ENCODE measurements at regions not wholly inside any gene's neighbourhood (a gene's known extent, or its start where the extent isn't known, plus 50 kb on each side); places are given as distances from the start of the nearest gene placed in this dataset.

- intact Hi-C loops (cut with micrococcal nuclease; ENCODE audit: unreplicated experiment), result no loop called here
- DNase-seq (ENCODE audit: low spot score), result peak; percentile 82
- H3K27ac ChIP-seq (ENCODE audit: low read depth, low read length, poor library complexity, severe bottlenecking), result peak overlapping the region; percentile 78
- H3K4me1 ChIP-seq (ENCODE audit: insufficient read depth, low read length, poor library complexity, severe bottlenecking), result peaks cover 37% of the 10 kb centered on the region
- no peaks in the 10 kb centered on the region for H3K9me3 ChIP-seq (ENCODE audit: low read depth, low read length, poor library complexity, severe bottlenecking)
- H3K4me3 ChIP-seq (ENCODE audit: low read depth, low read length, poor library complexity, severe bottlenecking), result no peak overlapping the region
- POLR2A ChIA-PET (ENCODE audit: low non-redundant PET), result no interaction called here
- no peak for TF ChIP-seq EZH2 (IDR thresholded peaks at IDR 0.05; ENCODE audit: borderline replicate concordance, low read depth, low read length, poor library complexity, severe bottlenecking)
- no peak; the same call in 1 of the 2 replicates for TF ChIP-seq CTCF (conservative IDR thresholded peaks at IDR 0.05; ENCODE audit: low read depth, low read length)
- H3K36me3 ChIP-seq (ENCODE audit: insufficient read depth, low read length, poor library complexity, severe bottlenecking), result no peaks in the 10 kb centered on the region
- no peaks in the 10 kb centered on the region for H3K27me3 ChIP-seq (replicated peaks; ENCODE audit: insufficient read depth, low read depth, low read length, poor library complexity)
- BruUV-seq (replicated peaks), result no TSS peak
- CTCF ChIA-PET, result no interaction called here
Observed at GRCh38 chr9:99465231-99465907, 243.3 kb downstream of the SEC61B start.

GRCh38 chr9:99466104-99466503 lies 244.0 kb downstream of the SEC61B start:
- BruUV-seq (replicated peaks), result no TSS peak
- H3K27me3 ChIP-seq (replicated peaks; ENCODE audit: insufficient read depth, low read depth, low read length, poor library complexity), result no peaks in the 10 kb centered on the region
- peak; percentile 18 for DNase-seq (ENCODE audit: low spot score)
- no peak overlapping the region for H3K4me3 ChIP-seq (ENCODE audit: low read depth, low read length, poor library complexity, severe bottlenecking)
- no peaks in the 10 kb centered on the region for H3K9me3 ChIP-seq (ENCODE audit: low read depth, low read length, poor library complexity, severe bottlenecking)
- ChIA-PET CTCF (no interaction called here), POLR2A (ENCODE audit: low non-redundant PET) (no interaction called here)
- no peak for TF ChIP-seq CTCF (conservative IDR thresholded peaks at IDR 0.05; ENCODE audit: low read depth, low read length)
- TF ChIP-seq EZH2 (IDR thresholded peaks at IDR 0.05; ENCODE audit: borderline replicate concordance, low read depth, low read length, poor library complexity, severe bottlenecking), result no peak
- intact Hi-C loops (cut with micrococcal nuclease; ENCODE audit: unreplicated experiment), result no loop called here
- peaks cover 37% of the 10 kb centered on the region for H3K4me1 ChIP-seq (ENCODE audit: insufficient read depth, low read length, poor library complexity, severe bottlenecking)
- peak overlapping the region; percentile 78 for H3K27ac ChIP-seq (ENCODE audit: low read depth, low read length, poor library complexity, severe bottlenecking)
- H3K36me3 ChIP-seq (ENCODE audit: insufficient read depth, low read length, poor library complexity, severe bottlenecking), result no peaks in the 10 kb centered on the region

GRCh38 chr9:99466781-99467180 lies 244.7 kb downstream of the SEC61B start:
- Histone ChIP-seq H3K4me1 (ENCODE audit: insufficient read depth, low read length, poor library complexity, severe bottlenecking) (peaks cover 37% of the 10 kb centered on the region), H3K36me3 (ENCODE audit: insufficient read depth, low read length, poor library complexity, severe bottlenecking) (no peaks in the 10 kb centered on the region), H3K27ac (ENCODE audit: low read depth, low read length, poor library complexity, severe bottlenecking) (peak overlapping the region; percentile 78), H3K9me3 (ENCODE audit: low read depth, low read length, poor library complexity, severe bottlenecking) (no peaks in the 10 kb centered on the region), H3K4me3 (ENCODE audit: low read depth, low read length, poor library complexity, severe bottlenecking) (no peak overlapping the region), H3K27me3 (replicated peaks; ENCODE audit: insufficient read depth, low read depth, low read length, poor library complexity) (no peaks in the 10 kb centered on the region)
- DNase-seq (ENCODE audit: low spot score), result no peak
- ChIA-PET CTCF (no interaction called here), POLR2A (ENCODE audit: low non-redundant PET) (no interaction called here)
- no peak for TF ChIP-seq EZH2 (IDR thresholded peaks at IDR 0.05; ENCODE audit: borderline replicate concordance, low read depth, low read length, poor library complexity, severe bottlenecking)
- TF ChIP-seq CTCF (conservative IDR thresholded peaks at IDR 0.05; ENCODE audit: low read depth, low read length), result no peak
- intact Hi-C loops (cut with micrococcal nuclease; ENCODE audit: unreplicated experiment), result no loop called here
- BruUV-seq (replicated peaks), result no TSS peak

Data from A673 (cell line).